GM19397 (cell line): ENCODE measurements at regions not wholly inside any gene's neighbourhood (a gene's known extent, or its start where the extent isn't known, plus 50 kb on each side); places are given as distances from the start of the nearest gene placed in this dataset.
"Not testable (repeated sequence)": the region's sequence is repeated elsewhere in the genome, so short reads cannot be mapped to it uniquely, and the experiment has no call there.

Experiments used
- ATAC-seq: cut with Tn5 transposase; IDR thresholded peaks from one replicate; pipeline ENCODE4 v1.9.1; 2021; ENCODE audit warnings: mild to moderate bottlenecking, moderate library complexity; ENCODE audit not compliant: unreplicated experiment

DNA sequence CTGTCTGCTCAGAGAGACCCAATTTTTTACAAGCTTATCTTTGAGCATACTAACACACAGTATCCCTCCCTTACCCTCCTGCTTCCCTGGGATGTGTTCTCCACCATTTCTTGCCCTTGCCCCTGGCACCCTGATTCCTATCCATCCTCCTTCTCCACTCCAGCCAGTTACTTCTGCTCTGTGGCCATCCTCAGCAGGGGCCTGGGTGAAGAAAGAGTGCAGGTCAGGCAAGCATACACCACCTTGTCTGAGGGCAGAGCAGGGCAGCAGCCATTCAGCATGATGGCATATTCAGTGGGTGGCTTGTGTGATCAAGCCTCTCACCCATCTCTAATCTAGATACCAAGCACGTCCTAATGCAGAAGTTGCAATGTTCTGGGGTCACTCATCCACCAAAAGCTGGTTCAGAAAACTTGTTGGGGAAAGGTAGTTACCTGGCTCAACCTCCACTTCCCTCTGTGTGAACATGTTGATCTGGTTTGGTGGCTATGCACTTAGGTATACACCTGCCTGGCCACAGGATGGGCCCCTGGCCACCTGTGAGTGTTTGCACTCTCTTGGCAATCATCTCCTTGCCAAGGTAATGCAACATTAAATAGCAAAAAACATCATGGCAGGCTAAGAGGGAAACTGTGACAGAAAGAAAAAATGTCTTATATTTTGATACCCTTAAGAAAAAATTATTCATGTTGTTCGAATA lies 900.3 kb upstream of the MIR17HG start:
- ATAC-seq: no peak

DNA sequence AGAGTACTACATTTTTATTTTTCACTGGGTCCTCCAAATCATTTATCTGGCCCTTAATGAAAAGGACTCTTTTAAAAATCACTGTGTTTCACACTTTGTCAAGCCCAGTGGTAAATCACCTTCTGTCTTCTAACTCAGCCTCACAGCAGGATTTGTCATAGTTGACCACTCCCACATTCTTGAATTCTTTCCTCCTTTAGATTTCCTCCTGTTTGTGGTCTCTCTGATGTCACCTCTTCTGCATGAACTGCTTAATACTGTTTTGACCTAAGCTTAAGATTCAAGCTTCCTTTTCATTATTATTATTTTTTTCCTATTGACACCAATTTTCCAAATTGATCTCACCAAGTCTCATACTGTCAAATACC lies 899.8 kb upstream of the MIR17HG start:
- no peak for ATAC-seq

DNA sequence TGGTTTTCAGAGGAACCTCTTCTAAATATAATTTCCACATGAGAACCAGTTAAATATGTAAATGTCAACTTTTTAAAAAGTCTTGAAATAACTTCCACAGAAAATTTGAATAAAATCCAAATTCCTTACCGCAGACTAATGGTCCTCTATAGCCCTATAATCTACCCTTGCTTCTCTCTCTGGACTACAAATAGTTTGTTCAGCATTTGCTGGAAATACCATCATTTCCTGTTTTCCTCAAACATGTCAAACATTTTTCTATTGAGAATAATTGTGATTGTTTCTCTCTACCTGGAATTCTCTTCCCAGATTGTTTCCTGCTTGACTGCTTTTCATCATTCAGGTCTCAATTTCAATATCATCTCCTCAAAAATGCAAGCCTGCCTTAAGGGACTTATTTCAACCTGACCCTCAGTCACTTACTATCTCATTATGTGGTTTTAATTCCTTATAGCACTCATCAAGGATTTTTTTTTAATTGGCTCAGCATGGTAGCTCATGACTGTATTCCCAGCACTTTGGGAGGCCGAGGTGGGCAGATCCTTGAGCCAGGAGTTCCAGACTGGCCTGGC lies 898.9 kb upstream of the MIR17HG start:
- no peak for ATAC-seq

DNA sequence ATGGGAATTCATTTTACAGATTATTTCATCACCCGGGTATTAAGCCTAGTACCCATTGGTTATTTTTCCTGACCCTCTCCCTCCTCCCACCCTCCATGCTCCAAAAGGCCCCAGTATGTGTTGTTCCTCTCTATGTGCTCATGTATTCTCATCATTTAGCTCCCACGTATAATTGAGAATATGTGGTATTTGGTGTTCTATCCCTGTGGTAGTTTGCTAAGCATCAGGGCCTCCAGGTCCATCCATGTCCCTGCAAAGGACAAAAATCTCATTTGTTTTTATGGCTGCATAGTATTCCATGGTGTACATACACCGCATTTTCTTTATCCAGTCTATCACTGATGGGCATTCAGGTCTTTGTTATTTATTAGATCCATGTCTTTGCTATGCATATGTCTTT lies 894.1 kb upstream of the MIR17HG start:
- no peak for ATAC-seq

DNA sequence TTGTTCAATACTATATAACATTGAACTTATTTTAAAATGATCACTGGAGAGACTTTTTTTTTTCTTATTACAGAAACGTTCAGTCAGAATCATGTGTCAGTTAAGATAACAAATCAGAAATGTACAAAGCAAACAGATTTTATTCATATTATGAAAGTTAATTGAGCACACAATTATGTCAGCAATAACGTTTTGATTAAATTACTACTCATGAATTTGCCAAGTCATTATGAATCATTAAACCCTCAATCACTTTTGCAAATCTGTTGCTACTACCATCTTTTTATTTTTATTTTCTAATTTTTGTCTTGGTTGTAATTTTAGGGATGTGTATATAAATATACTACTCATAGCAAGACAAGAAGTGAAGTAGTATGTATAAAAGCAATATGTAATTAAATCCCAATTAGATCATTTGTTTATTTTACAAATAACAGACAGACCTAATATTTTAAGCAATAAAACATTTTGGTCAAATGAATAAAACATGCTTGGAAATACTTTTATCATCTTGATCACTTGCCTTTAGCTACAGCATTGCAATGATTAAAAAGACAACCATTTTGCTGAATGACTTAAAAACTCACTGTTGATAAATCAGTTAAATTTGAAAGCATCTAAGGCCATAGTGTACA lies 893.4 kb upstream of the MIR17HG start:
- ATAC-seq: no peak

DNA sequence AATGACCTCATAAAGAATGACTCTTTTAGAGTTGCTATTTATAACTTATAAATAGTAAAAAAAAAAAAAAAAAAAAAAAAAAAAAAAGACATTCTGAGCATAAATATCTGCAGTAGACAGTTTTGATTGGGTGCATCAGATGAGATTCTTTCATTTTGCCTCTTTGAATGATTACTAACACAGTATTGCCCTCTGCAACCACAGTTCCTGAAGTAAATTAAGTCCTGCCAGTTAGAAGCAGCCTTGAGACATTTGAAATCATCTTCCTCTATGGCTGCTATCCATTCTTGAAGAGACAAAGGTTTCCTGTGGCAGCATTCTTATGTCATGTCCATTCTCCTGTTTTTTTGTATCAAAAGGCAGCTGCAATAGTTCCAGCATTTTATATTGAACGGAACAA lies 892.4 kb upstream of the MIR17HG start:
- ATAC-seq: no peak

DNA sequence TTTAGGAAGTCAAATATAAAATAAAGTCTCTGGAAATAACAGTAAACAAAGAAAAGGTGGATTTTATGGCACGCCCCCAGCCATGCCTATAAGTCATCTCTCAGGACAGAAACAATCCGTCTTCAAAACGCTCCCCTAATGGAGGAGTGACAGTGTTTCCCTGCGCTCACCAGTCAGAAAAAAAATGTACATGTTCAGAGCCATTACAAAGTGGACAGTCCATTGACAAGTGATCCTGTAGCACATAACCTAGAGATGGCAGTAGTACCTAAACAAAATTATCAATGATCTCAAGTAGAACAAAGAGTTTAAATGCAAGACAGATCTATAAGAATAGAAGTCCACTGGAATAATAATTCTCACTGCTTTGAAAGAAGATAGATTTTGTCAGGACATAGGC lies 891.7 kb upstream of the MIR17HG start:
- ATAC-seq: no peak

DNA sequence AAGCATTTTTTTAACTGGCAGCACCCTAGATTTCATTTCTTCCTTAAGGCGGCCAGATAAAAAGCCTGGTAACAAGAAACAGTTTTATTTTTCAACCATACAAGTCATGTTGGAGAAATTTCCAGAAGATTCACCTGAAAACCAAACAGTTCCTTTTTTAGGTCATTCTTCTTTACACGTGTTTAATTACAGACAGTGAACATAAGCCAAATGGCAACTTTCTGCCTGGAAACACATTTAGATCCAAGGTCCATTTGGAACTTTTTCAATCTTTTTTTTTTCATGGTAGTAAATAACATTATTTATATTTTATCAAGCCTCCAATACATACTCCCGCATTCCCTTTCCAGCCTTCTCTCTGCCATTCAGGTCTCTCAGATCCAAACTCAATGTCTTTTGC lies 886.1 kb upstream of the MIR17HG start:
- ATAC-seq: no peak

DNA sequence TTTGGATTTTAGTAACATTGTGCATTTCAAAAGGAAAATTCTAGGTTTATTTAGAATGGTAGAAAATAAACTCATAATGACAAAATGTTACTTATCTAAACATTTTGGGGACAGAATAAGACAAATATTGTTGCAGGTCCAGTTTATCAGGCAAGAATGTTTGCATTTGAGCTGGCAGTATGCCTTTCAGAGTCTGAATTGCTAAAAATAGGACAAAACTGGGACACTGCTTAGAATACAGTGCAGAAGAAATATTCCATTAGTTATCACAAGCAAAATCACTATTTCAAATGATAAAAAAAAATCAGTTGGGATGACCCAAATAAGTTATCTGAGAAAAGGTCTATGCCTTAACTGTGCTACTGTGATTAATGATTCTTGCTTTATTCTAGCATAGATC lies 870.3 kb upstream of the MIR17HG start:
- no peak for ATAC-seq

DNA sequence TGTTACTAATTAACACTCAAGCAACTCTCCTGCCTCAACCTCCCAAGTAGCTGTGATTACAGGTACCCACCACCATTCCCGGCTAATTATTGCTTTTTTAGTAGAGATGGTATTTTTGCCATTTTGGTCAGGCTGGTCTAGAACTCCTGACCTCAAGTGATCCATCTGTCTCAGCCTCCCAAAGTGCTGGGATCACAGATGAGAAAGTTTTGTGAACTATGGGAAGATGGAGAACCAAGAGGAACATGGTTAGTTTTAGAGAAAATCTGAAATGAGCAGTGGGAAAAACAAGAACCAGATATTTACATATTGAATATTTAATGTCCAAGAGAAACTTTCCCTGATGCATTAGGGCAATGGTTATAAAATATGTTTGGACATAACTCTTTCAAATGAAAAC lies 863.6 kb upstream of the MIR17HG start:
- no peak for ATAC-seq

DNA sequence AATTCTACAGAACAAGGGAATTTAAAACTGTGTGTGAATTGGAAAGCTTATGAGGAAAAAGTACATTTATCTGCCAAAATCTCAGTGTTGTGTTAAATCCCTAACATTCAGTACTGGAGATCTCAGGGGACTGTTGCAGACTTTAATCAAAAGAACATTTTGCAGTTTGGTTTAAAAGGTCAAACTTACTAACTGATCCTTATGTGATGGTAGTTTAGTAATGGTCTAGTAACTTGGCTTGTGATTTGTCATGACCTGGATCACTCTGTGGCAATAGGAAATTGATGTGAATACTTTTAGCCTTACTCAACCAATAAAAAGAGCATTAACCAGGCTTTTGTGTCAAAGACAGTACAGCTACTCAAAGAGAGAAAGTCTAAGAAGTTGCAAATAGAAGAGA lies 862.1 kb upstream of the MIR17HG start:
- ATAC-seq: no peak

DNA sequence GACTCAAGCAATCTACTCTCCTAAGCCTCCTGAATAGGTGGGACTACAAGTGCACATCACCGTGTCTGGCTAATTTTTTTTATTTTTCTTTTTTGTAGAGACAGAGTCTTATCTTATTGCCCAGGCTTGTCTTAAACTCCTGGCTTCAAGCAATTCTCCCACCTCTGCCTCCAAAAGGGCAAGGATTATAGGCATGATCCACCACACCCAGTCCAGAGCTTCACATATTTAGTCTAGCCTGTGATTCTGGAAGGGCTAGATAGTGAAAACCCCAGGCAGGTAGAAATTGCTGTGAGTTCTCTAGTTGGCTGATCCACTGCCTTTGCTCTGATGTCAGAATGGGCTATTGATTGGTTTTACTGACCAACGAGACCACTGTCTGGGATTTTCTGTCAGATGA lies 854.6 kb upstream of the MIR17HG start:
- ATAC-seq: no peak

DNA sequence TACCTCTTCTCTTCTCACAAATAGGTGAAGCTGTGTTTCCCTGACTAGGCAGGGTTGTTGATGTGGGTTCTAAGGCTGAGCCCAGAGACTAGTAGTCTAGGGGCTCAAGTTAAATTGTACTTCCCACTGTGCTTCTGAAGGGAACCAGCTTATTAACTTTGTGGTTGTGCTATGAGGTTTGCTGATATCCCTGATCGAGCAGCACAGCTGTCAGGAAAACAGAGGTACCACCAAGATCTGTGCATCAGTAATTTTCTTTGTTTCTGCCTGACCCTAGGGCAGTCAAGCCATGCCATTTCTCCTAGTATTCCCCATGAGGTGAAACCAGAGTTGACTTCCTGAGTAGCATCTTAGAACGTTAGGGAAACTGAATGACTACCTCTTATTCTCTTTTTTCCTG lies 853.8 kb upstream of the MIR17HG start:
- ATAC-seq: no peak

DNA sequence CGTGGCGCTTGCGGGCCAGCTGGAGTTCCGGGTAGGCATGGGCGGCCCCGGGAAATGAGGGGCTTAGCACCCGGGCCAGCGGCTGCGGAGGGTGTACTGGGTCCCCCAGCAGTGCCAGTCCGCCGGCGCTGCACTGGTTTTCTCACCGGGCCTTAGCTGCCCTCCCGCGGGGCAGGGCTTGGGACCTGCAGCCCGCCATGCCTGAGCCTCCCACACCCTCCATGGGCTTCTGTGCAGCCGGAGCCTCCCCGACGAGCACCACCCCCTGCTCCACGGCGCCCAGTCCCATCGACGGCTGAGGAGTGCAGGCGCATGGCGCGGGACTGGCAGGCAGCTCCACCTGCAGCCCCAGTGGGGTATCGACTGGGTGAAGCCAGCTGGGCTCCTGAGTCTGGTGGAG lies 852.6 kb upstream of the MIR17HG start:
- ATAC-seq: not testable (repeated sequence)

DNA sequence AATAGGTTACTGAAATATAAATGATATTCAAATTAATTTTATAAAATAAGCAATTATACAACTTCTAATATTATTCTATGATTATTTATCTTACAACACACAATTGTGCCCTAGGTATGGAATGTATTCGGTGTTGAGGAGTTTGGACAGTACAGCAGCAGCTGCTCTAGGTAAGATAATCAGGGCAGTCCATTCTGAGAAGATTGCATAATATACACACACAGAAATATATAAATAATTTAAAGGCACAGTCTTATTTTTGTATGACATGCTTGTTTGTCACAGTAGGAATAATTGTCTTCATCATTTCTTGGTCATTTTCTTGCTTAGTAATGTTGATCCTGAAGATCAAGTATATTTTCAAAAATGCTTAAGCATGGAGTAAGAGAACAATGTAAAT lies 849.4 kb upstream of the MIR17HG start:
- ATAC-seq: no peak

DNA sequence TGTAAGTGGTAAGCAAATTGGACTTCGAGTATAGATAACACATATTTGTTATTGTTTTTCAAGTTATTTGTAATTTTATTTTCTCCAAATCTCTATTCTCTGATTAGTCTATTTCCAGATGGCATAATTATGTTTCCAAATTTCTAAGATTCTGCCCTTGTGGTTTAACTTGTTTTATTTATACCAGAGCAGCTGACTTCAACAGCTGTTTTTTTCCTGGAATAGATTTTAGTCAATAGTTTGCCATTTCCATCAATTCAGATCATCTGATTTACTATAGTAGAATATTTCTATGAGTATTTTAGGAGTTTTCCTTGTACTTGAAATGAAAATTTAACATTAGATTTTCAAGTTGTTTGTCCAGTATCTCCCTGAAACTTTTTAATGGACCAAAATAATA lies 848.7 kb upstream of the MIR17HG start:
- no peak for ATAC-seq

DNA sequence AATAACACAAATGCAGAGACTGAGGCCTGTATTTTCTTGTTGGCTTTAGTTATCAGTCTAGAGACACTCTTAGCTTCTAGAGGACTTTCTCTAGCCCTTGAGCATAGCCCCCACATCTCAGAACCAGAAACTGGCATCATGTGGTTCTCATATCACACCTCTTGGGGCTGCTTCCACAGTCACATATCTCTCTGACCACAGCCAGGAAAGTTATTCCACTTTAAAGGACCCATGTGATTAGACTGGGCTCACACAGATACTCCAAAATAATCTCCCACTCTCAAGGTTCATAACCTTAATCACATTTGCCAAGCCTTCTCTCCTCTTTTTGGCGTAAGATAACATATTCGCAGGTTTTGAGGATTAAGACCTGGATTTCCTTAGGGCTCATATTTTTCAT lies 846.9 kb upstream of the MIR17HG start:
- no peak for ATAC-seq

DNA sequence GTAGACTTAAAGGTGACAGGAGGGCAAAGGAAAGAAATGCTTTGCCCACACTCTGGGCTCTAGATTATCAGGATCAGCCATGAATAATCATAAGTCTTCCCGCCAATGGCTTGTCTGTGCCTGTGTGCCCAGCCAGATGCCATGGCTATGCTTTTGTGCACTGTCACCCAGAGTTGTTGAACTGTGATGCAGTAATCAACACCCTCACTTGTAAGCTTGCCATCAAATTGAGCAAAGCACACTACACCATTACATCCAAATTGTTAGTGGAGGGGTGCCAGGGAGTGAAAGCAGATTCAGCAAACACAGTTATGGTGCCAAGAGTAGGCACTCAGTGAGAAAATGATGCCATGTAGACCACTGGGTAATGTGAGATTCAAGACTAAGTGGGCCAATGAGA lies 845.3 kb upstream of the MIR17HG start:
- no peak for ATAC-seq

DNA sequence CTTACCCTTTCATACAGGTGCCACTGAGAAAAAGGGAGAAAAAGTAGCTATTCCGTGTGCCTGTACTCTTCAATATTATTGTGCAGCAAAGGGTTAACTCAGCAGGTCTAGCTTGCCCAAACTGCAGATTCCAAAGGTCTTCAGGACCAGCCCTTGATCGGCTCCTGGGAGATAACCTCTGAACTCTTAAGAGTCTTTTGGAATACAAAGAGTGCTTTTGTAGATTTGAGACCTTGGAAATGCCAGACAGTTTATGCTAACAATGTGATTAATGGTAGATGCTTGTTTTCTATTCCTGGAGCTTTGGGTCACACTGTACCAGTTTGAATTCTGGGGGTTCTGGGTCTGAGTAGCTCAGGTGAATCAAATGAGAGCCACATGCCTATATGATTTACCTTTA lies 844.7 kb upstream of the MIR17HG start:
- no peak for ATAC-seq

DNA sequence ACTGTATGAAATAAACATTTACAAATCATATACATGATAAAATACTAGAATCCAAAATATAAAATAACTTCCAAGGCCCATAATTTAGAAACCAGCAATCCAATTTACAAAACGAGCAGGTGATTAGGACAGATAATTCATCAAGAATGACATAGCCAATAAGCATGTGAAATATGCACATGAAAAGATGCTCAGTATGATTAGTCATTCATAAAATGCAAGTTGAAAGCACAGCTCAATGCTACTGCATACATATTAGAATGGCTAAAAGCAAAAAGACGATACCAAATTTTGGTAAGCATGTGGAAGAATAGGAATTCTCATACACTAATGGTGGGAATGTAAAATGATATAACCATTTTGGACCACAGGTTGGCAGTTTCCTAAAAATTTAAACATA lies 837.2 kb upstream of the MIR17HG start:
- no peak for ATAC-seq

DNA sequence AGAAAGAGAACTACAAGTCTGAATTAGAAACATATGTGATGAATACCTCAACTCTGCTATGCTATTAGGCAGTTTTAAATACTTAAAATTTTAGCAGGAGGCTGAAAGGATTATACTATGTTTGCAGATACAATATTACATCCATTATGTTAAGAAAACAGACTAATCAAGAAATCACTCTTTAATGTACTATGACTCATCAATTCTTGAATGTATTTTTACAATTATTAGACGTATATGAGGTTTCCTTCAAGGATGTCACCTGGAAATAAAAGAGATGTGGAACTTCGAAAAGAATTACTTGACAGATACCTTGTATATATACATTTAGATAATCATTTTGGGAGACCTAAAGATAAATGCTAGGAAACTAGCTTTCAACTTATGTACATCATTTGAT lies 835.6 kb upstream of the MIR17HG start:
- no peak for ATAC-seq

DNA sequence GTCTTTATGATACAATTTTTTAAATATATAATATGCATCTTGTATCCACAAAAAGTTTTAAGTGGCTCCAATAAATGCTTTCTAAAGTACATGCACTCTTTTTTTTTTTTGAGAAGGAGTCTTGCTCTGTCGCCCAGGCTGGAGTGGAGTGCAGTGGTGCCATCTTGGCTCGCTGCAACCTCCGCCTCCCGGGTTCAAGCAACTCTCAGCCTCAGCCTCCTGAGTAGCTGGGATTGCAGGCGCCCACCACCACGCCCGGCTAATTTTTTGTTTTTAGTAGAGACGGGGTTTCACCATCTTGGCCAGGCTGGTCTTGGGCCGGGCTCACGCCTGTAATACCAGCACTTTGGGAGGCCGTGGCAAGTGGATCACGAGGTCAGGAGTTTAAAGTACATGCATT lies 832.8 kb upstream of the MIR17HG start:
- not testable (repeated sequence) for ATAC-seq

DNA sequence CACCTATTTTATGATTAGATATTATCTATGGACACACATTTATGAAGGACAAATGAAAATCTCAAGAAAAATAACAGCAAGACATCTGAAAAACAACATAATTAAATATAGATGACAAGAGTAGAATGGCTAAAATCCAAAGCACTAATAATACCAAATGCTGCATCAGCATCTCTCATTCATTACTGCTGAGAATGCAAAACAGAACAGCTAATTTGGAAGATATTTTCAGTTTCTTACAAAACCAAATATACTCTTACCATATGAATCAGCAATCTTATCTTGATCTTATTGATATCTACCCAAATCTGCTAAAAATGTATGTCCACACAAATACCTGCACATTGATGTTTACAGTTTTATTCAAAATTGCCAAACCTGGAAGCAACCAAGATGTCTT lies 829.1 kb upstream of the MIR17HG start:
- no peak for ATAC-seq
